Left ventricle myocardium inferior (tissue), 1 donor: ENCODE measurements at regions not wholly inside any gene's neighbourhood (a gene's known extent, or its start where the extent isn't known, plus 50 kb on each side); places are given as distances from the start of the nearest gene placed in this dataset.
A peak's percentile ranks its signal among the peaks of the same experiment; 100 is the strongest.

Experiments
- DNase-seq: peaks from one replicate; pipeline ENCODE4 v3.0.0-alpha.2; 2020
- H3K27ac ChIP-seq: fragments of 200-600 bp; replicated peaks from 2 replicates; pipeline ENCODE4 v1.8.0; 2021
- H3K27me3 ChIP-seq: fragments of 200-600 bp; 2 replicates; pipeline ENCODE4 v1.8.0; 2021; ENCODE audit warnings: low read depth
- H3K36me3 ChIP-seq: fragments of 200-600 bp; 2 replicates; pipeline ENCODE4 v1.8.0; 2021
- H3K4me1 ChIP-seq: fragments of 200-600 bp; 2 replicates; pipeline ENCODE4 v1.8.0; 2021
- H3K4me3 ChIP-seq: fragments of 200-600 bp; 2 replicates; pipeline ENCODE4 v1.8.0; 2021; ENCODE audit warnings: mild to moderate bottlenecking, moderate library complexity
- H3K9me3 ChIP-seq: fragments of 200-600 bp; replicated peaks from 2 replicates; pipeline ENCODE4 v1.8.0; 2021
- intact Hi-C: fragments of 100-400 bp; cut with micrococcal nuclease; formaldehyde crosslinking; loops from one replicate; pipeline ENCODE4 v1.11.0; 2022
- TF ChIP-seq, protein P1 (sequence below): fragments of 200-600 bp; IDR thresholded peaks from 2 replicates; pipeline ENCODE4 v1.8.0; 2021; ENCODE audit warnings: antibody characterized with exemption, mild to moderate bottlenecking, borderline replicate concordance
- donor health status: DM: no; HTN: yes; CAD: no; lungs with severe emphysema.

DNA sequence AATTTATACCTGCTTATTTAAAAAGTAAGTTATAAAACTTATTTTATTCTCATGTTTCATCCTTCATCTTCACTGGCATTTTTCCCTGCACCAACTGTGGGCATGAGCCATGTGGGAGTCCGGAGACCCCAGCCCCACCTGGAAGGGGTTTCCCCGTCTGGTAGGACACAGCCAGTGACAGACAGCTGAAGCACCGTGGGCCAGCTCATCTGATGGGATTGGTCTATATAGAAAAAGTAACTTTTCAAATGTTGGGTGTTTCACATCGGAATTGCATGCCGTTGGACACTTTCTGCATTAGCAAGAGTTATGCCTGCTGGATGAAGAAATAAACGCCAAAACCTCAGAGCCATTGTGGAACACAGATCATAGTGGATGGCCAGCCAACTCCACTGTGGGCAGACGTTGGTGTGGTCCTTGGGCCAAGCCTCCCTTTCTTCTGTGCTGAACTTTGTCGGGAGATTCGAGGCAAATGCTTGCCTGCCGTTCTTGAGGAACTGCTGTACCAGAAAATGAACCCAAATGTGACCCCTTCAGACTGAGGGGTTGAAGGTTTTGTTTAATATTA, 1329.3 kb downstream of the TBC1D22A start:
- Histone ChIP-seq H3K4me1 (peaks cover 7% of the 10 kb centered on the region), H3K4me3 (no peak overlapping the region), H3K27me3 (peaks cover 84% of the 10 kb centered on the region), H3K9me3 (no peaks in the 10 kb centered on the region), H3K36me3 (no peaks in the 10 kb centered on the region), H3K27ac (no peak overlapping the region)
- no peak for DNase-seq
- TF ChIP-seq, protein P1, sequence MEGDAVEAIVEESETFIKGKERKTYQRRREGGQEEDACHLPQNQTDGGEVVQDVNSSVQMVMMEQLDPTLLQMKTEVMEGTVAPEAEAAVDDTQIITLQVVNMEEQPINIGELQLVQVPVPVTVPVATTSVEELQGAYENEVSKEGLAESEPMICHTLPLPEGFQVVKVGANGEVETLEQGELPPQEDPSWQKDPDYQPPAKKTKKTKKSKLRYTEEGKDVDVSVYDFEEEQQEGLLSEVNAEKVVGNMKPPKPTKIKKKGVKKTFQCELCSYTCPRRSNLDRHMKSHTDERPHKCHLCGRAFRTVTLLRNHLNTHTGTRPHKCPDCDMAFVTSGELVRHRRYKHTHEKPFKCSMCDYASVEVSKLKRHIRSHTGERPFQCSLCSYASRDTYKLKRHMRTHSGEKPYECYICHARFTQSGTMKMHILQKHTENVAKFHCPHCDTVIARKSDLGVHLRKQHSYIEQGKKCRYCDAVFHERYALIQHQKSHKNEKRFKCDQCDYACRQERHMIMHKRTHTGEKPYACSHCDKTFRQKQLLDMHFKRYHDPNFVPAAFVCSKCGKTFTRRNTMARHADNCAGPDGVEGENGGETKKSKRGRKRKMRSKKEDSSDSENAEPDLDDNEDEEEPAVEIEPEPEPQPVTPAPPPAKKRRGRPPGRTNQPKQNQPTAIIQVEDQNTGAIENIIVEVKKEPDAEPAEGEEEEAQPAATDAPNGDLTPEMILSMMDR, result no peak
- intact Hi-C loops, result no loop called here

DNA sequence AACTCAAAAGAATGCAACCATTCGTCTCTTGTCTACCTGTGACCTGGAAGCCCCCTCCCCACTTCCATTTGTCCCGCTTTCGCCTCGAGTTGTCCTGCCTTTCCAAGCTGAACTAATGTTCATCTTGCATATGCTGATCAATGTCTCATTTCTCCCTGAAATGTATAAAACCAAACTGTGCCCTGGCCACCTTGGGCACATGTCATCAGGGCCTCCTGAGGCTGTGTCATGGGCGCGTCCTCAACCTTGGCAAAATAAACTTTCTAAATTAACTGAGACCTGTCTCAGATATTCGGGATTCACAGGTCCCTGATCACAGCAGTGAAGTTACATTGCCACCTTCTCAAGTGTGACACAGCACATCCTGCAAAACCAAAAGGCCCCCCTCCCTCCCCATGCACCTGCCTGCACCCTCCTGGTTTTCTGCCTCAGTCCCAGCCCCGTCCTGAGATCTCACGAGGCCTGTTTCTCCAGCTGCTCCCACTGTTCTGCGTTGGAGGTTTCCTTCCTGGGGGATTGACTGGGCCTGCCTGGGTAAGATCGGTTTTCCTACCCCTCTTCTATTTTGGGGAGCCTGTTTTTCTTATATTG, 1328.7 kb downstream of the TBC1D22A start:
- intact Hi-C loops, result no loop called here
- no peak for DNase-seq
- no peak overlapping the region for H3K4me3 ChIP-seq
- TF ChIP-seq, protein P1, result no peak
- H3K36me3 ChIP-seq, result no peaks in the 10 kb centered on the region
- peaks cover 7% of the 10 kb centered on the region for H3K4me1 ChIP-seq
- peaks cover 82% of the 10 kb centered on the region for H3K27me3 ChIP-seq
- H3K27ac ChIP-seq, result no peak overlapping the region
- no peaks in the 10 kb centered on the region for H3K9me3 ChIP-seq

DNA sequence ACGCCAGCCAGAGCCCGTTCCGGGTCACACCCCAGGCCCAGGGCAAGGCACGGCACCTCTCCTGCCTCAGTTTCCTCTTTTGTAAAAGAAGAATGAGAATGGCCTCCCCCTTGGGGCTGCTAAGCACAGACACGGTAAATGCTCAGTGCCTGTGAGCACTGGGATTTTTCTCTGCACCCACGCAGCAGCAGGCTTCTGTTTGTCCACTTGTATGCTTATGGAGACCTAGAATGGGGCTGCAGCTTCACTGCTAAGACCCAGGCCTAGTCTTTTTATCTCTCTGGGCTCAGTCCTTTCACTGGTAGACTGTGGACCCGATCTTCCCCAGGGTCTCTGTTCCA, 1327.9 kb downstream of the TBC1D22A start:
- Histone ChIP-seq H3K36me3 (no peaks in the 10 kb centered on the region), H3K9me3 (no peaks in the 10 kb centered on the region), H3K4me1 (peaks cover 7% of the 10 kb centered on the region), H3K27ac (no peak overlapping the region), H3K27me3 (peaks cover 84% of the 10 kb centered on the region), H3K4me3 (peak overlapping the region; percentile 43)
- TF ChIP-seq, protein P1, result no peak
- intact Hi-C loops, result no loop called here
- DNase-seq, result no peak

DNA sequence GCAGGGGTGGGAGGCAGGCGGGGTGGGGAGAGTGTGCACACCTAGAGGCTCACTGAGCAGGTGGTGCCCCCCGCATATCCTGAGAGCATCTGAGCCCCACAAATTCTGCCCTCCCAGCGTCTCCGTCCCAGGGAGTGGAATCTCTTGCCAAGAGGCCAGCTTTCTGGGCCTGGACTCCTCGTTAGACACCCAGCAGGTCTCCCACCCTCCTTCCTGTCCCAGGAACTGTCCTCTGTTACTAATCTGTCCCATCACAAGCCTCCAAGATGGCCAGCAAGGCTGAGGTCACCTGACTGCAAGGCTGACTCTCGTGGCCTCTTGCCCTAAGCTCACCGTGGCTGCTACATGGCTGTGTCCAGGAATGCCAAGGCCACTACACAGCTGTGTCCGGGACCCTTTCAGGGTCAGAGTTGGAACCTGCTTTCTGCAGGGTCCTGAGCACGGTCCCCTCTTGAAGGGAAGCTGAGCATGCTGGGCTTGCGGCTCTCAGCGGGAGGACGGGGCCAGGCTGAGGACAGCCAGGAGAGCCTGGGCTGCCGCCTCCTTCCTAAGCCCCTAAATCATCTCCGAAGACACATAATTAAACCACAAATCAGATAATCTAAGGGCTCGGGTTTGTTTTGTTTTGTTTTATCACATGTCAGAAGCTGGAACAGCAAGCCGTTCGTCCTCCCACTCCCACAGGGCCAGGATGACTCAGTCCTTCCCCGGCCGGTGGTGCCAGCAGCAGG, 1327.3 kb downstream of the TBC1D22A start:
- Histone ChIP-seq H3K4me3 (peak overlapping the region; percentile 43), H3K9me3 (no peaks in the 10 kb centered on the region), H3K27ac (no peak overlapping the region), H3K4me1 (peaks cover 7% of the 10 kb centered on the region), H3K36me3 (no peaks in the 10 kb centered on the region), H3K27me3 (peaks cover 84% of the 10 kb centered on the region)
- intact Hi-C loops, result no loop called here
- DNase-seq, result peak; percentile 44
- TF ChIP-seq, protein P1, result no peak

DNA sequence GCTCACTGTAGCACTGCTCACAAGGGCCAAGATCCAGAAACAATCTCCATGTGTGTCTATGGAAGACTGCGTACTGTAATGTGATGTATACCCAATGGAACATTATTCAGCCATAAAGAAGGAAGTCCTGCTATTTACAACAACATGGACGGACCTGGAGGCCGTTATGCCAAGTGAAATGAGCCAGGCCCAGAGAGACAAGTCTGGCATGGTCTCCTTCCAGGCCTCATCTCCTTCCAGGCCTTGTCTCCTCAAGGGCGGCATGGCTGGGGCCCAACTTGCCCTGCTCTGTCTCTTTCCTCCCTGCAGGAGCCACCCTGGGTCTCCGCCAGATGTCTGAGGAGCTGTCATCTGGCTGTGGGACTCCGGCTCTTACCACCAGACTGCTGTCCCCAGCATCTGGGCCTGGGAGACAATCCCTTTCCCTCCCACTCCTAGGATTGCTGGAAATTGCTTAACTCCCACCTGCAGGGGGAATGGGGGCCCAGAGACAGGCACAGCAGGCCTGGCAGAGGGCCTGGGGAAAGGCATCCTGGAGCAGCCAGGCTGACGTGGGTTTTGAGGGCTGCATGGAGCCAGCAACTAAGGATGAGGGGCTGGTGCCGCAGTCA, 1326.6 kb downstream of the TBC1D22A start:
- H3K36me3 ChIP-seq, result no peaks in the 10 kb centered on the region
- H3K4me3 ChIP-seq, result no peak overlapping the region
- H3K9me3 ChIP-seq, result no peaks in the 10 kb centered on the region
- H3K27me3 ChIP-seq, result peaks cover 84% of the 10 kb centered on the region
- H3K27ac ChIP-seq, result no peak overlapping the region
- intact Hi-C loops, result no loop called here
- H3K4me1 ChIP-seq, result peaks cover 7% of the 10 kb centered on the region
- TF ChIP-seq, protein P1, result no peak
- no peak for DNase-seq
